HCT116 (cell line): ENCODE measurements at regions not wholly inside any gene's neighbourhood (a gene's known extent, or its start where the extent isn't known, plus 50 kb on each side); places are given as distances from the start of the nearest gene placed in this dataset.

Experiments used
- ATAC-seq: fragments of 200-7000 bp; cut with Tn5 transposase; 2 replicates; pipeline ENCODE4 v1.9.1; 2020; ENCODE audit warnings: mild to moderate bottlenecking, moderate library complexity
- BruUV-seq: library from RNA; stranded (reverse); fragments of 400-500 nt; replicated peaks from 2 replicates; lab custom pipeline; 2021; lab: Mats Ljungman, UMichigan
- CTCF ChIA-PET: fragments of 300-600 bp; sonication (Branson Sonifier 250); formaldehyde crosslinking; loops from one replicate; lab custom pipeline; 2021; ENCODE audit warnings: antibody characterized with exemption; lab: Charles Lee
- POLR2A ChIA-PET: fragments of 300-600, 350-600 bp; sonication (Branson Sonifier 250); formaldehyde crosslinking; loops from one replicate; lab custom pipeline; 2021; ENCODE audit warnings: antibody characterized with exemption; lab: Charles Lee
- RAD21 ChIA-PET, 2 experiments: fragments of 300-600 bp; sonication (Branson Sonifier 250); formaldehyde crosslinking; loops; one replicate each; lab custom pipeline; 2023; ENCODE audit warnings: low total read pairs in 2 of 2; ENCODE audit not compliant: uncharacterized antibody in 2 of 2, unreplicated experiment in 2 of 2, low non-redundant PET in 1 of 2; lab: Charles Lee
- DNase-seq: peaks from one replicate; pipeline ENCODE4 v3.0.0-alpha.2; 2010; ENCODE audit warnings: low read depth, low spot score
- H2AFZ ChIP-seq: fragments of 200-600 bp; shearing (Covaris generic), sonication (generic); 2 replicates; pipeline ENCODE4 v1.6.1; 2017; ENCODE audit warnings: low read depth, mixed run types, mixed read lengths, antibody characterized with exemption, low read length; ENCODE audit not compliant: poor library complexity, severe bottlenecking
- H3K27ac ChIP-seq: 2 replicates; pipeline ENCODE4 v1.5.1; 2012; ENCODE audit warnings: low read depth, low read length
- H3K27me3 ChIP-seq: fragments of 200-600 bp; sonication (generic); 2 replicates; pipeline ENCODE4 v1.6.1; 2016; ENCODE audit warnings: mixed run types, low read length, mixed read lengths; ENCODE audit not compliant: insufficient read depth
- H3K36me3 ChIP-seq, 2 experiments: fragments of 200-500 bp in 1 of 2; fragments of 200-600 bp in 1 of 2; sonication (Bioruptor generic) in 1 of 2; sonication (generic) in 1 of 2; 2 replicates each; pipeline versions ENCODE4 v1.5.1 to v1.6.1; 2014 to 2016; ENCODE audit warnings: low read length in 2 of 2, inconsistent platforms in 1 of 2, mixed read lengths in 1 of 2, mixed run types in 1 of 2; ENCODE audit not compliant: insufficient read depth in 2 of 2, control insufficient read depth in 1 of 2
- H3K4me1 ChIP-seq, 2 experiments: fragments of 200-600 bp in 1 of 2; sonication (generic) in 1 of 2; 2 replicates each; pipeline versions ENCODE4 v1.5.1 to v1.6.1; 2012 to 2017; ENCODE audit warnings: low read length in 2 of 2, inconsistent platforms in 1 of 2, mild to moderate bottlenecking in 1 of 2, mixed read lengths in 1 of 2, mixed run types in 1 of 2, moderate library complexity in 1 of 2; ENCODE audit not compliant: insufficient read depth in 2 of 2, control insufficient read depth in 1 of 2
- H3K4me2 ChIP-seq: fragments of 200-600 bp; sonication (generic); 2 replicates; pipeline ENCODE4 v1.6.1; 2017; ENCODE audit warnings: mixed run types, low read length, mixed read lengths
- H3K4me3 ChIP-seq, 2 experiments: fragments of 200-600 bp in 1 of 2; sonication (generic) in 1 of 2; replicated peaks in 1 of 2; 2 replicates each; pipeline ENCODE4 v1.5.1; 2011 to 2016; ENCODE audit warnings: low read length in 2 of 2, control low read depth in 1 of 2, low read depth in 1 of 2, mild to moderate bottlenecking in 1 of 2, mixed read lengths in 1 of 2, mixed run types in 1 of 2
- H3K79me2 ChIP-seq: fragments of 200-600 bp; sonication (generic); 2 replicates; pipeline ENCODE4 v1.6.1; 2017; ENCODE audit warnings: mild to moderate bottlenecking, mixed run types, low read length, moderate library complexity, mixed read lengths; ENCODE audit not compliant: insufficient read depth
- H3K9ac ChIP-seq: fragments of 200-600 bp; sonication (generic); 2 replicates; pipeline ENCODE4 v1.6.1; 2016; ENCODE audit warnings: low read length, mixed read lengths
- H3K9me2 ChIP-seq: fragments of 200-600 bp; sonication (generic), shearing (Covaris generic); 2 replicates; pipeline ENCODE4 v1.6.1; 2017; ENCODE audit warnings: mixed run types, mild to moderate bottlenecking, moderate library complexity; ENCODE audit not compliant: insufficient read depth
- H3K9me3 ChIP-seq, 2 experiments: fragments of 200-500 bp in 1 of 2; fragments of 200-600 bp in 1 of 2; sonication (Bioruptor generic) in 1 of 2; sonication (generic) in 1 of 2; 2 replicates each; pipeline ENCODE4 v1.6.1; 2014 to 2017; ENCODE audit warnings: low read length in 2 of 2, mixed read lengths in 2 of 2, inconsistent platforms in 1 of 2, low read depth in 1 of 2, mild to moderate bottlenecking in 1 of 2, mixed run types in 1 of 2, moderate library complexity in 1 of 2; ENCODE audit not compliant: control insufficient read depth in 1 of 2, insufficient read depth in 1 of 2
- H4K20me1 ChIP-seq: fragments of 200-600 bp; sonication (generic), shearing (Covaris generic); 2 replicates; pipeline ENCODE4 v1.6.1; 2017; ENCODE audit warnings: mixed run types, mild to moderate bottlenecking, moderate library complexity; ENCODE audit not compliant: insufficient read depth
- CEBPB ChIP-seq: IDR thresholded peaks from 2 replicates; pipeline ENCODE4 v1.6.1; 2012; ENCODE audit warnings: low read depth
- ELF1 ChIP-seq: IDR thresholded peaks from 2 replicates; pipeline ENCODE4 v1.6.1; 2012; ENCODE audit warnings: low read depth, borderline replicate concordance
- FOSL1 ChIP-seq: IDR thresholded peaks from 2 replicates; pipeline ENCODE4 v1.6.1; 2012; ENCODE audit warnings: low read depth
- JUND ChIP-seq: IDR thresholded peaks from 2 replicates; pipeline ENCODE4 v1.6.1; 2012
- MAX ChIP-seq: IDR thresholded peaks from 2 replicates; pipeline ENCODE4 v1.6.1; 2012
- POLR2A ChIP-seq: IDR thresholded peaks from 2 replicates; pipeline ENCODE4 v1.7.0; 2011; ENCODE audit warnings: borderline replicate concordance; ENCODE audit not compliant: insufficient read depth, insufficient read length; ENCODE audit errors: extremely low read depth
- ZNF274 ChIP-seq: fragments of 200-500 bp; sonication (Bioruptor generic); IDR thresholded peaks from 2 replicates; pipeline ENCODE4 v1.6.1; 2014; ENCODE audit warnings: mild to moderate bottlenecking, low read depth, low read length, inconsistent platforms
- intact Hi-C: fragments of 100-400 bp; cut with micrococcal nuclease; formaldehyde crosslinking; loops from 2 replicates; pipeline ENCODE4 v1.10.0; 2022

GRCh38 chr14:103199124-103199523 is 75.9 kb downstream of the TNFAIP2 start:
- DNase-seq, result no peak
- H4K20me1 ChIP-seq, result no peaks in the 10 kb centered on the region
- no peaks in the 10 kb centered on the region for H3K36me3 ChIP-seq
- H3K9ac ChIP-seq, result no peak overlapping the region
- no peak for TF ChIP-seq MAX
- TF ChIP-seq ELF1, result no peak
- no peak for TF ChIP-seq POLR2A
- TF ChIP-seq, all 23 proteins: peak for 0
- H3K79me2 ChIP-seq, result no peaks in the 10 kb centered on the region
- no peak overlapping the region for H3K4me3 ChIP-seq
- H3K9me3 ChIP-seq, result peaks cover 10 to 14% of the 10 kb centered on the region in 2 experiments; a peak in 2 of 4 replicates
- no peak overlapping the region for H3K27ac ChIP-seq
- intact Hi-C loops, result no loop called here
- RAD21 ChIA-PET, result no interaction called here
- BruUV-seq, result no TSS peak
- CTCF ChIA-PET, result no interaction called here
- H3K4me1 ChIP-seq, result no peaks in the 10 kb centered on the region
- ATAC-seq, result no peak
- H3K27me3 ChIP-seq, result no peaks in the 10 kb centered on the region
- POLR2A ChIA-PET, result no interaction called here
- H2AFZ ChIP-seq, result no peak overlapping the region
- no peaks in the 10 kb centered on the region for H3K9me2 ChIP-seq
- no peak overlapping the region for H3K4me2 ChIP-seq

GRCh38 chr14:103201801-103202200 is 78.5 kb downstream of the TNFAIP2 start:
- no peaks in the 10 kb centered on the region for H3K4me1 ChIP-seq
- no peak overlapping the region for H3K9ac ChIP-seq
- DNase-seq (no peak), ATAC-seq (no peak)
- no peak overlapping the region for H3K4me2 ChIP-seq
- TF ChIP-seq CEBPB (no peak), JUND (no peak), FOSL1 (no peak), ELF1 (no peak), ZNF274 (no peak)
- no peaks in the 10 kb centered on the region for H3K36me3 ChIP-seq
- H4K20me1 ChIP-seq, result no peaks in the 10 kb centered on the region
- ChIA-PET RAD21 (no interaction called here), POLR2A (no interaction called here), CTCF (no interaction called here)
- no peak overlapping the region for H3K27ac ChIP-seq
- no TSS peak for BruUV-seq
- H3K4me3 ChIP-seq, result no peak overlapping the region
- H3K27me3 ChIP-seq, result no peaks in the 10 kb centered on the region
- H2AFZ ChIP-seq, result no peak overlapping the region
- no peaks in the 10 kb centered on the region for H3K9me2 ChIP-seq
- H3K79me2 ChIP-seq, result no peaks in the 10 kb centered on the region
- peaks cover 10 to 25% of the 10 kb centered on the region in 2 experiments; a peak in 2 of 4 replicates for H3K9me3 ChIP-seq
- intact Hi-C loops, result no loop called here
